GM13976 (cell line): ENCODE measurements at regions not wholly inside any gene's neighbourhood (a gene's known extent, or its start where the extent isn't known, plus 50 kb on each side); places are given as distances from the start of the nearest gene placed in this dataset.

Experiments
- DNase-seq: peaks from one replicate; pipeline ENCODE4 v3.0.0; 2012; ENCODE audit warnings: low spot score
- in situ Hi-C: fragments of 300-500 bp; cut with MboI; formaldehyde crosslinking; loops from one replicate; pipeline ENCODE4 v1.12.0; 2022; ENCODE audit warnings: low sequenced_read_pairs, mixed read lengths, inconsistent platforms; ENCODE audit not compliant: unreplicated experiment
- TF ChIP-seq, protein P1 (sequence below): IDR thresholded peaks from 2 replicates; pipeline ENCODE4 v1.5.1; 2012; ENCODE audit warnings: borderline replicate concordance, mild to moderate bottlenecking; ENCODE audit not compliant: insufficient read depth; ENCODE audit errors: extremely low read depth, missing control alignments, control extremely low read depth

DNA sequence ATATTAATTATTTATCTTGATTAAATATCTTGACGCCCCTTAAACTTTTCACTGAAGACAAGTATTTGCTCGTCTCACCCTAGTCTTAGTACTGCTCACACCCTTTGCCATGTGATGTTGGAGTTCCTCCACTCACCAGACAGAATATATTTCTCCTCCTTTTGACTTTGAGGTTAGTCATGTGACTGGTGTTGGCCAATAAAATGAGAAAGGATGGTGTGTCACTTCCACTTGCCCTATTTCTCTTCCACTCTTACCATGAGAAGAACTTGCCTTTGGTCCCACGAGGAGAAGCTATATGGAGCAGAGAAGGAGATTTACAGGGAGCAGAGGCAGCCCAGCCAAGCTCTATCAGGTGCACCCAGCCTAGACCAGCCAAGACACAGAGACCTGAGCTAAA is 64.9 kb upstream of the TAB2 start:
- in situ Hi-C loops: no loop called here
- DNase-seq: no peak
- TF ChIP-seq, protein P1, sequence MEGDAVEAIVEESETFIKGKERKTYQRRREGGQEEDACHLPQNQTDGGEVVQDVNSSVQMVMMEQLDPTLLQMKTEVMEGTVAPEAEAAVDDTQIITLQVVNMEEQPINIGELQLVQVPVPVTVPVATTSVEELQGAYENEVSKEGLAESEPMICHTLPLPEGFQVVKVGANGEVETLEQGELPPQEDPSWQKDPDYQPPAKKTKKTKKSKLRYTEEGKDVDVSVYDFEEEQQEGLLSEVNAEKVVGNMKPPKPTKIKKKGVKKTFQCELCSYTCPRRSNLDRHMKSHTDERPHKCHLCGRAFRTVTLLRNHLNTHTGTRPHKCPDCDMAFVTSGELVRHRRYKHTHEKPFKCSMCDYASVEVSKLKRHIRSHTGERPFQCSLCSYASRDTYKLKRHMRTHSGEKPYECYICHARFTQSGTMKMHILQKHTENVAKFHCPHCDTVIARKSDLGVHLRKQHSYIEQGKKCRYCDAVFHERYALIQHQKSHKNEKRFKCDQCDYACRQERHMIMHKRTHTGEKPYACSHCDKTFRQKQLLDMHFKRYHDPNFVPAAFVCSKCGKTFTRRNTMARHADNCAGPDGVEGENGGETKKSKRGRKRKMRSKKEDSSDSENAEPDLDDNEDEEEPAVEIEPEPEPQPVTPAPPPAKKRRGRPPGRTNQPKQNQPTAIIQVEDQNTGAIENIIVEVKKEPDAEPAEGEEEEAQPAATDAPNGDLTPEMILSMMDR: no peak

DNA sequence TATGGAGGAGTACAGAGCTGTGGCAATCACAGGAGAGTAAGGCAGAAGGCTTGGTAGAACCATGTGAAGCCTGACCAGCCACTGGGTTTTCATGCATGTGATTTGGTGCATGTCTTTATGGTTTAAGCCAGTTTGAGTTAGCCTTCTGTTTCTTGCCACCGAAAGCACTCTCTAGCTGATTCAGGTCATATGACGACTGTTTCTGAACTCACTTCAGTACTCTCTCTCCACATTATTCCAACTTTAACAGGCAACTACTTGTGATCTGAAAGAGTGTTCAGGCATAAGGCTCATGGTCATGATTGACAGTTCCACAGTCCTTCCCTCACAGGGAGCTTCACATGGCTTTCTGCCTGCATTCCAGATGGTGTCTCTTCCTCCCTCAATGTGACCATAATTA is 63.3 kb upstream of the TAB2 start:
- in situ Hi-C loops: no loop called here
- DNase-seq: no peak
- TF ChIP-seq, protein P1: no peak

DNA sequence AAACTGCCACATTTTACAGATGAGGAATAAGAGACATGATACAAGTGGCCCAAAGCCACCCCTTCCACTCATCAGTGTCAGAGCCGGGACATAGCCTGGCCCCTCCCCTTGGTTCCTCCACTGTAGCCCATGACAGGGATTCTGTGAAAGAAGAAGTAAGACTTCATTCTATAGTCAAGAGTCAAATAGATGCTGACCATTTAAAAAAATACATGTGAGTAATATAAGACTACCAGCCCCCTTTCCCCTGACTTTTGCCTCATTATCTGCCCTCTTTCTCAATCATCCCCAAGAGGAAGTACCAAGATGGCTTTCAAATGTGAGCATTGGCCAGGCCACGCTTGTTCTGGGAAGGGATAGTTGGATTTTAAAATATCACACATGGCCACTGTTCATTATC is 57.8 kb upstream of the TAB2 start:
- no peak for DNase-seq
- in situ Hi-C loops: no loop called here
- TF ChIP-seq, protein P1: no peak

DNA sequence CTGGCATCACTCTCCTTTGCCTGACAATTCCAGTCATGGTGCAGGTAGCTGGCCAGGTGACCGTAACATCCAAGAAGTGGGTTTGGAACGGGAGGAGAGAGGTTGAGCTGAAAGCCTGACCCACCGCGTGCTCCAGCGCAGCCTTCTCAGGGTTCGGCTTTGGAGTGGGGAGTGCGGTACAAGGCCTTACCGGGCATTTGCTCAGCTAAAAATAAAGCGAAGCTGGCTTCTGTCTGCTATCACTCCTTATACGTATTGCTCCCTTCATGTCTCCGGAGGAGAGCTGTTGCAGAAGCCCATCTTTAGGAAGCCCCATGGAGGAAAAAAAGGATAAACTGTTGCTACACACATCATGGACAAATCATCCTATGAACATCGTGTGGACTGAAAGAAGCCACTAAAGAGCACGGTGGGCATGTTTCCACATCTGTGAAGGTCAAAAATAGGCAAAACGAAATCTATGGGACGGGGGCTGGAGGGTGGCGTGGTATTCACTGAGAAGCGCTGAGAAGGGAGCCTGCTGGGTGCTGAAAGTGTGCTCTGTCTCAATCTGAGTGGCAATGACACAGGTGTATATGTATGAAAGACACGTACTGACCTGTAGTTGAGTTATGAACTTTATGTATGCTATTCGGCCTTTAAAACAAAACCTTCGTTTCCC is 57.2 kb upstream of the TAB2 start:
- no peak for DNase-seq
- TF ChIP-seq, protein P1: no peak
- in situ Hi-C loops: no loop called here

DNA sequence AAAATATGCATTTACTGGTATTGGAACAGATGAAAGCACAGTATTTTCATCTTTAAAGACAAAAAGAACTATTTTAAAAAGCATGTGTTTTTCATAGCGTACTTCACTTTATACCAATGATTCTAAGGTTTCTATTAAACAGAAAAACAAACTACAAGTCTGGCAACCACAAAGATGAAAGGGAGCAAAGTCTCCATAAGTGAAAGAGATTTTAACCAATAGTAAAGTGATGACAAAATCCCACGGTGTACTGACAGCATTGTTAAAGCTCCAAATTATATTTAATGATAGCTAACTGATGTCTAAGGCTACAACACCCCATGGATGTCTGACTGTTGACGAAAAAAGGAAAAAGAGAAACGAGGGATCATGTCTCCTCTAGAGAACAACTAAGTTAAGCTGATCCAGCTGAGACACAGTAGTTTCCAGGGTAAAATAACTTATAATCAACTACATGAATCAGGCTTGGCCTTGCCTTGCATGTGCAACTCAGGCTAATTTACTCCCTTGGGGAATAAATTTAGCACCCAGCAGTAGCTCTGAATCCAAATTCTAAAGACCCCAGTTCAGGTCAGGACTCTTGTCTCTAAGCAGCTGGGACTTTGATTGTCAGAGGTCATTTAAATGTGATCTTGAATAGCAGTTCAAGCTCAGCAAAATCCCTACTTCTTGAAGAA is 56.0 kb upstream of the TAB2 start:
- DNase-seq: no peak
- in situ Hi-C loops: no loop called here
- TF ChIP-seq, protein P1: no peak

DNA sequence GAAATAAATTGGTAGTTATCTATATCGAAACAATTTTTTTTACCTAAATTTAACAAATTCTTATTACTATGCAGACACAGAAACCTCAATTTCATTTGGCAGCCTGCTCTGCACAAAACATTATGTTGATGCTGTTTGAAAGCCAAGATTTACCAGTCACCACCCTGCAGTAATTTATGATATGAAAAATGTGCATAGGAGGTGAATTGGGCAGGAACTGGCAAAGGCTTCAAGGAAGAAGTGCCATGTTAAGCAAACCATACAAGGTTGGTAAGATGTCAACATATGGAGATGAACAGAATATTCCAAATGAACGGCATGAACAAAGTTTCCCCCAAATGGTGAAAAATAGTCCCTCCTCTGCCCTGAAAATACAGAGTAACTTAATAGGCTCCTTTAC is 54.2 kb upstream of the TAB2 start:
- TF ChIP-seq, protein P1: no peak
- in situ Hi-C loops: no loop called here
- no peak for DNase-seq

DNA sequence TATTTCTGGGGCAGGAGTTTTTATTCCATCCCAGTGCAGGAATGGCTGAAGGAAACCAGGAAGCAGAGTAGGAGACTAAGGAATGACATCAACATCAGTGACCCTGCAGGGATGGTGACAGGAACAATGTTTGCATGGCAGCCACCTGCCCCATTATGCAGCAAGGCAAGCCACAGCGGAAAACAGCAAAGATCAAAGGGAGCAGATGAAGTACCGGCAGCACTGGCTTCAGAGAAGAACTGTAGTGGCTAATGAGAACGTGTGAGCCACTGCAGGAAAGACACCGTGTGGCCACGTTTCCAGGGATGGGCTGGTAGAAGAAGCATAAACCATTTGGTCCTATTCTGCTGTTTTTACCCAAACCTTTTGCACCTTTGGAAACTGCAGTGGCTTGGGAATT is 52.9 kb upstream of the TAB2 start:
- TF ChIP-seq, protein P1: no peak
- DNase-seq: no peak
- in situ Hi-C loops: no loop called here
